ENCODE measurements at regions not wholly inside any gene's neighbourhood (a gene's known extent, or its start where the extent isn't known, plus 50 kb on each side); places are given as distances from the start of the nearest gene placed in this dataset.
"Not testable (repeated sequence)": the region's sequence is repeated elsewhere in the genome, so short reads cannot be mapped to it uniquely, and the experiment has no call there.

- Histone ChIP-seq H3K9me3 (ENCODE audit: low read depth) (no peaks in the 10 kb centered on the region), H4K20me1 (ENCODE audit: low read depth) (no peaks in the 10 kb centered on the region), H3K27ac (no peak overlapping the region), H3K27me3 (no peaks in the 10 kb centered on the region), H3K36me3 (no peaks in the 10 kb centered on the region), H2AFZ (replicated peaks) (peak overlapping the region; percentile 55), H3K4me3 (no peak overlapping the region), H3K9ac (no peak overlapping the region), H3K79me2 (ENCODE audit: low read depth) (no peaks in the 10 kb centered on the region), H3K4me2 (no peak overlapping the region), H3F3A (ENCODE audit: low read depth) (no peaks in the 10 kb centered on the region), H3K4me1 (peaks cover 38% of the 10 kb centered on the region)
- no peak overlapping the region for H3K27ac Mint-ChIP-seq
- H3K27me3 Mint-ChIP-seq (ENCODE audit: insufficient read depth, low read depth) = peaks cover 2% of the 10 kb centered on the region
- DNase-seq (ENCODE audit: low spot score) = no peak
- TF ChIP-seq EZH2 (IDR thresholded peaks at IDR 0.05) = no peak
- TF ChIP-seq, protein P1, sequence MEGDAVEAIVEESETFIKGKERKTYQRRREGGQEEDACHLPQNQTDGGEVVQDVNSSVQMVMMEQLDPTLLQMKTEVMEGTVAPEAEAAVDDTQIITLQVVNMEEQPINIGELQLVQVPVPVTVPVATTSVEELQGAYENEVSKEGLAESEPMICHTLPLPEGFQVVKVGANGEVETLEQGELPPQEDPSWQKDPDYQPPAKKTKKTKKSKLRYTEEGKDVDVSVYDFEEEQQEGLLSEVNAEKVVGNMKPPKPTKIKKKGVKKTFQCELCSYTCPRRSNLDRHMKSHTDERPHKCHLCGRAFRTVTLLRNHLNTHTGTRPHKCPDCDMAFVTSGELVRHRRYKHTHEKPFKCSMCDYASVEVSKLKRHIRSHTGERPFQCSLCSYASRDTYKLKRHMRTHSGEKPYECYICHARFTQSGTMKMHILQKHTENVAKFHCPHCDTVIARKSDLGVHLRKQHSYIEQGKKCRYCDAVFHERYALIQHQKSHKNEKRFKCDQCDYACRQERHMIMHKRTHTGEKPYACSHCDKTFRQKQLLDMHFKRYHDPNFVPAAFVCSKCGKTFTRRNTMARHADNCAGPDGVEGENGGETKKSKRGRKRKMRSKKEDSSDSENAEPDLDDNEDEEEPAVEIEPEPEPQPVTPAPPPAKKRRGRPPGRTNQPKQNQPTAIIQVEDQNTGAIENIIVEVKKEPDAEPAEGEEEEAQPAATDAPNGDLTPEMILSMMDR (IDR thresholded peaks at IDR 0.05) = no peak
- TF ChIP-seq EZH2phosphoT487 (IDR thresholded peaks at IDR 0.05) = no peak
- peaks cover 42% of the 10 kb centered on the region for H3K4me1 Mint-ChIP-seq
- no peak overlapping the region for H3K4me3 Mint-ChIP-seq
- H3K9me3 Mint-ChIP-seq = peaks cover 37% of the 10 kb centered on the region
- peaks cover 6% of the 10 kb centered on the region for H3K36me3 Mint-ChIP-seq
Observed at GRCh38 chr21:15446223-15446622, 283.6 kb upstream of the USP25 start.

GRCh38 chr21:15449556-15449955 is 280.2 kb upstream of the USP25 start:
- Mint-ChIP-seq H3K36me3 (peaks cover 8% of the 10 kb centered on the region), H3K4me1 (peaks cover 14% of the 10 kb centered on the region), H3K9me3 (peaks cover 50% of the 10 kb centered on the region), H3K4me3 (no peak overlapping the region), H3K27ac (no peak overlapping the region), H3K27me3 (ENCODE audit: insufficient read depth, low read depth) (peaks cover 2% of the 10 kb centered on the region)
- H4K20me1 ChIP-seq (ENCODE audit: low read depth) = no peaks in the 10 kb centered on the region
- no peak overlapping the region for H3K4me2 ChIP-seq
- H2AFZ ChIP-seq (replicated peaks) = no peak overlapping the region
- no peaks in the 10 kb centered on the region for H3K27me3 ChIP-seq
- DNase-seq (ENCODE audit: low spot score) = no peak
- no peaks in the 10 kb centered on the region for H3F3A ChIP-seq (ENCODE audit: low read depth)
- H3K4me1 ChIP-seq = peaks cover 18% of the 10 kb centered on the region
- no peak overlapping the region for H3K9ac ChIP-seq
- TF ChIP-seq EZH2 (IDR thresholded peaks at IDR 0.05) (no peak), EZH2phosphoT487 (IDR thresholded peaks at IDR 0.05) (no peak)
- TF ChIP-seq, protein P1 (IDR thresholded peaks at IDR 0.05) = no peak
- H3K9me3 ChIP-seq (ENCODE audit: low read depth) = no peaks in the 10 kb centered on the region
- H3K36me3 ChIP-seq = no peaks in the 10 kb centered on the region
- H3K27ac ChIP-seq = no peak overlapping the region
- H3K79me2 ChIP-seq (ENCODE audit: low read depth) = no peaks in the 10 kb centered on the region
- no peak overlapping the region for H3K4me3 ChIP-seq

GRCh38 chr21:15453261-15453660 is 276.5 kb upstream of the USP25 start:
- Histone ChIP-seq H3K4me1 (no peaks in the 10 kb centered on the region), H3K4me2 (no peak overlapping the region), H4K20me1 (ENCODE audit: low read depth) (no peaks in the 10 kb centered on the region), H3K9ac (no peak overlapping the region), H3K9me3 (ENCODE audit: low read depth) (no peaks in the 10 kb centered on the region), H3K36me3 (no peaks in the 10 kb centered on the region), H3F3A (ENCODE audit: low read depth) (no peaks in the 10 kb centered on the region), H2AFZ (replicated peaks) (no peak overlapping the region), H3K4me3 (no peak overlapping the region), H3K27me3 (no peaks in the 10 kb centered on the region), H3K27ac (no peak overlapping the region), H3K79me2 (ENCODE audit: low read depth) (no peaks in the 10 kb centered on the region)
- Mint-ChIP-seq H3K27me3 (ENCODE audit: insufficient read depth, low read depth) (peaks cover 4% of the 10 kb centered on the region), H3K4me1 (no peaks in the 10 kb centered on the region), H3K9me3 (peaks cover 46% of the 10 kb centered on the region), H3K4me3 (no peak overlapping the region), H3K36me3 (peaks cover 5% of the 10 kb centered on the region), H3K27ac (no peak overlapping the region)
- TF ChIP-seq, protein P1 (IDR thresholded peaks at IDR 0.05) = no peak
- TF ChIP-seq EZH2phosphoT487 (IDR thresholded peaks at IDR 0.05) (no peak), EZH2 (IDR thresholded peaks at IDR 0.05) (no peak)
- no peak for DNase-seq (ENCODE audit: low spot score)

DNA sequence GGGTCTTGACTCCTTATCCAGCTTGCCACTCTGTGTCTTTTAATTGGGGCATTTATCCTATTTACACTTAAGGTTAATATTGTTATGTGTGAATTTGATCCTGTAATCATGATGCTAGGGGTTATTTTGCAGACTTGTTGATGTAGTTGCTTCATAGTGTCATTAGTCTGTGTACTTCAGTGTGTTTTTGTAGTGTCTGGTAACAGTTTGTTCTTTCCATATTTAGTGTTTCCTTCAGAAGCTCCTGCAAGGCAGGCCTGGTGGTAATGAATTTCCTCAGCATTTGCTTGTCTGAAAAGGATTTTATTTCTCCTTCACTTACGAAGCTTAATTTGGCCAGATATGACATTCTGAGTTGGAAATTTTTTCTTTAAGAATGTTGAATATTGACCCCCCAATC is 276.0 kb upstream of the USP25 start:
- not testable (repeated sequence) for H3K4me3 Mint-ChIP-seq; H3F3A ChIP-seq (ENCODE audit: low read depth); DNase-seq (ENCODE audit: low spot score); H3K27me3 Mint-ChIP-seq (ENCODE audit: insufficient read depth, low read depth); H3K36me3 ChIP-seq; H3K9me3 ChIP-seq (ENCODE audit: low read depth); H3K4me3 ChIP-seq; H4K20me1 ChIP-seq (ENCODE audit: low read depth); H3K27me3 ChIP-seq; H3K4me1 ChIP-seq; H3K4me2 ChIP-seq; H3K27ac ChIP-seq; H2AFZ ChIP-seq (replicated peaks); H3K9ac ChIP-seq; H3K4me1 Mint-ChIP-seq; H3K36me3 Mint-ChIP-seq; H3K27ac Mint-ChIP-seq; H3K79me2 ChIP-seq (ENCODE audit: low read depth)
- H3K9me3 Mint-ChIP-seq = peaks cover 43% of the 10 kb centered on the region

DNA sequence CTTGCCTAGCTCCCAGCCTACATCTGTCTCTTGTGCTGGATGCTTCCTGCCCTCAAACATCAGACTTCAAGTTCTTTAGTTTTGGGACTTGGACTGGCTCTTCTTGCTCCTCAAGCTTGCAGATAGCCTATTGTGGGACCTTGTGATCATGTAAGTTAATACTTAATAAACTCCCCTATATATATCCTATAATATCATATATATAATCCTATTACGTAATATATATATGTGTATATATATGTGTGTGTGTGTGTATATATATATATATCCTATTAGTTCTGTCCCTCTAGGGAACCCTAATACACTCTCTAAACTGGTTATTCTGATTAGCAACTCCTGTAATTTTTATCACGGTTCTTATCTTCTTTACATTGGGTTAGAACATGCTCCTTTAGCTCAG is 274.9 kb upstream of the USP25 start:
- not testable (repeated sequence) for H3K27ac ChIP-seq; H2AFZ ChIP-seq (replicated peaks); H3K27ac Mint-ChIP-seq; H4K20me1 ChIP-seq (ENCODE audit: low read depth); H3K4me3 Mint-ChIP-seq; H3K4me3 ChIP-seq; H3K36me3 Mint-ChIP-seq; H3K9ac ChIP-seq; H3K36me3 ChIP-seq; H3K4me2 ChIP-seq; H3F3A ChIP-seq (ENCODE audit: low read depth); H3K27me3 ChIP-seq; DNase-seq (ENCODE audit: low spot score); H3K79me2 ChIP-seq (ENCODE audit: low read depth); H3K4me1 ChIP-seq; H3K9me3 ChIP-seq (ENCODE audit: low read depth); H3K27me3 Mint-ChIP-seq (ENCODE audit: insufficient read depth, low read depth)
- peaks cover 32% of the 10 kb centered on the region for H3K9me3 Mint-ChIP-seq
- H3K4me1 Mint-ChIP-seq = peaks cover 13% of the 10 kb centered on the region

Data from neural progenitor cell (in vitro differentiated cells).